GM20000 (cell line): ENCODE measurements at regions not wholly inside any gene's neighbourhood (a gene's known extent, or its start where the extent isn't known, plus 50 kb on each side); places are given as distances from the start of the nearest gene placed in this dataset.

Source experiments
- DNase-seq: peaks from one replicate; pipeline ENCODE4 v3.0.0; 2012; ENCODE audit warnings: low spot score
- TF ChIP-seq, protein P1 (sequence below): IDR thresholded peaks from 2 replicates; pipeline ENCODE4 v1.5.1; 2012; ENCODE audit warnings: mild to moderate bottlenecking, control low read depth; ENCODE audit errors: extremely low read depth, missing control alignments

GRCh38 chr2:12199491-12200211 lies 453.2 kb downstream of the LPIN1 start:
- no peak for DNase-seq
- TF ChIP-seq, protein P1, sequence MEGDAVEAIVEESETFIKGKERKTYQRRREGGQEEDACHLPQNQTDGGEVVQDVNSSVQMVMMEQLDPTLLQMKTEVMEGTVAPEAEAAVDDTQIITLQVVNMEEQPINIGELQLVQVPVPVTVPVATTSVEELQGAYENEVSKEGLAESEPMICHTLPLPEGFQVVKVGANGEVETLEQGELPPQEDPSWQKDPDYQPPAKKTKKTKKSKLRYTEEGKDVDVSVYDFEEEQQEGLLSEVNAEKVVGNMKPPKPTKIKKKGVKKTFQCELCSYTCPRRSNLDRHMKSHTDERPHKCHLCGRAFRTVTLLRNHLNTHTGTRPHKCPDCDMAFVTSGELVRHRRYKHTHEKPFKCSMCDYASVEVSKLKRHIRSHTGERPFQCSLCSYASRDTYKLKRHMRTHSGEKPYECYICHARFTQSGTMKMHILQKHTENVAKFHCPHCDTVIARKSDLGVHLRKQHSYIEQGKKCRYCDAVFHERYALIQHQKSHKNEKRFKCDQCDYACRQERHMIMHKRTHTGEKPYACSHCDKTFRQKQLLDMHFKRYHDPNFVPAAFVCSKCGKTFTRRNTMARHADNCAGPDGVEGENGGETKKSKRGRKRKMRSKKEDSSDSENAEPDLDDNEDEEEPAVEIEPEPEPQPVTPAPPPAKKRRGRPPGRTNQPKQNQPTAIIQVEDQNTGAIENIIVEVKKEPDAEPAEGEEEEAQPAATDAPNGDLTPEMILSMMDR = no peak

DNA sequence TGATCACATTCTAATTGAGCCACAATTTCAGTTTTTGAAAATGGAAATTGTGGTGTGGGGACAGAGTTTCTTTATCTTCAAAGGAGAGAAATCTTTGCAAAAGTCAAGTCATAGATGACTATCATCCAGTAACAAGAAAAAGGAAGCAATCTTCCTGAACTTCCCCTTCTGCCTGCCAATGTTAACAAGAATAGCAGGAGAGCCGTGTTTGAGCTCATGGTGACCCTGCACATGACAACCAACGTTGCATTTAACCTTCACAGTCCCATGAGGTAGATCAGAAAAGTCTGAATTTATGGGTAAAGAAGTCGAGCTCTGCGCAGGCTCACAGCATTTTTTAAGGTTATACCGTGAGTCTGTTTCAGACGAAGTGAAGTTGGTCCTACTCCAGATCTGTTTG lies 454.9 kb downstream of the LPIN1 start:
- no peak for DNase-seq
- TF ChIP-seq, protein P1 = no peak

DNA sequence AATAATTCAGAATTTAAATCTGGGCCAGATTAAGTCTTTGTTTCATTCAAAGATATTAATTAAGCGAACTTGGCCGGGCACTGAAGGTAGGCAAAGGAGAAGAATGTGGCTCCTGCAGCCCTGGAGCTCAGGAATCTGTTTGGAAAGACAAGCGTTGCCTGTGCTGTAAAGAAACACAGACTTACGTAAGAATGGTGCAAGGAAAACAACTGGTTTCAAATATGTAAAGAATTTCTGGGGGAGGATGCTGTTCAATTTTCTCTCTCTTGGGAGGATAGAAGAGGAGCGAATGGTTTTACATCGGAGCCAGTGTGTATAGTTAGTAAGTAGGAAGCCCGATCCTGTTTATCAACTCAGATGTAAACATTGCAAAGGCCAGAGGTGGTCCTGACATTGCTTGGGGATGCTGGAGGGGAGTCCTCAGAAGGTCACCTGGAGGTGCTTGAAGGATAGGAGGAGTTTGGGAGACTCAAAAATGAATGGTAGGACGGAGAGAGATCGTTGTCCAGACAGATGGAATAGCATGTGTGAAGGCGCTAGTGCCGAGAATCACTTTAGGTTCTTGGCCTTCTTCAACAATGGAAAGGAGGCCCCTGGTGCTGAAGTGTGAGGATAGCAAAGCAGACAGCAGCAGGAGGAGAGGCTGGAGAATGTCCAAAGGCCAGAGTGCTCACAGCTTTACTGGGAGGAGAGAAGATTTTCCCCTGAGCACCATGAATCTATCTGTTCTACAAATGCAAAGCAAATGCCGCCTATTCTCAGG lies 456.1 kb downstream of the LPIN1 start:
- TF ChIP-seq, protein P1 = no peak
- no peak for DNase-seq

DNA sequence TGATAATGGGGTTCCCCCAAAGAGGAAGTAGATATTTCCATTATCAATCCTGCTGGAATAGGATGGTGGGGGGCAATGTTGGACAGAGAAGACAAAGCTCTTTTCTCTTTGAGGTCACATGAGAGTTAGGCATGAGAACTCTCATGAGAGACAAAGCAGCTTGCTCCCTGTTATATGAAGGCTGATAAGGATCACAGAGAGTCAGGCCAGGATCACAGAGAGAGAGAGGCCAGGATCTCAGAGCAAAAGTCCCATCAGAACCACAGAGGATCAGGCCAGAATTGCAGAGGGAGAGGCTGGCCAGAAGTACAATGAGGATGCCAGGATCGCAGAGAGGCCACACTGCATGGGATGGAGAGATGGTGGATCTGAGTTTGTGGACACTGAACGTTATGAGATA lies 457.1 kb downstream of the LPIN1 start:
- TF ChIP-seq, protein P1 = no peak

DNA sequence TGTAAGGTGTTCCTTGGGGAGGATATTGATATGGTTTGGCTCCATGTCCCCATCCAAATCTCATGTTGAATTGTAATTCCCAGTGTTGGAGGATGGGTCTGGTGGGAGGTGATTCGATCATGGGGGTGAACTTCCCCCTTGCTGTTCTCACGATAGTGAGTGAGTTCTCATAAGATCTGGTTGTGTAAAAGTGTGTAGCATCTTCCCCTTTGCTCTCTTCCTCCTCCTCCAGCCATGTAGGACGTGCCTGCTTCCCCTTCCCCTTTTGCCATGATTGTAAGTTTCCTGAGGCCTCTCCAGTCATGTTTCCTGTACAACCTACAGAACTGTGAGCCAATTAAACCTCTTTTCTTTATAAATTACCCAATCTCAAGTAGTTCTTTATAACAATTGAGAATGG lies 458.7 kb downstream of the LPIN1 start:
- DNase-seq = no peak
- TF ChIP-seq, protein P1 = no peak

More for the DNA sequence above, 457.1 kb downstream of the LPIN1 start:
- no peak for DNase-seq

DNA sequence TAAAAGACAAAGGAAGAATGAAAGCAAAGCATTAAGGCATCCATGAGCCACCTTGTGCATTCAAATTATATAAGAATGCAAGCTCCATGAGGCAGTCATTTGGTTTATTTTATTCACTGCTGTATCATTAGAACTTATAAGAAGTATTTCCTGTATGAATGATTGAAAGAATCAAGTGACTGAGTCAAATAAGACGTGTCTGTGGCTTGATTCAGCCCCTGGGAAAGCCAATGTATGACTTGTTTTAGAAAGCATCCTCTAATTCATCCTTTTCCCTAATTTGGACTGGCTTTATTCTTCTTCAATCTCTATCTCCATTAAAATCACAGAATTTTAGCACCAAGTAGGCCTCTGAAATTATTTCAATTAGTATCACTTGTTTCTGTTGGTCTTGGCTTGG lies 461.1 kb downstream of the LPIN1 start:
- TF ChIP-seq, protein P1 = no peak
- no peak for DNase-seq
